Calu3 (cell line): ENCODE measurements at regions not wholly inside any gene's neighbourhood (a gene's known extent, or its start where the extent isn't known, plus 50 kb on each side); places are given as distances from the start of the nearest gene placed in this dataset.

Experiments used
- BruUV-seq: library from RNA; stranded (reverse); fragments of 400-500 nt; replicated peaks from 2 replicates; lab custom pipeline; 2021; lab: Mats Ljungman, UMichigan
- CTCF ChIA-PET: fragments of 300-600 bp; sonication (Branson Sonifier 250); formaldehyde crosslinking; loops from one replicate; lab custom pipeline; 2022; ENCODE audit warnings: antibody characterized with exemption; lab: Charles Lee
- DNase-seq: peaks from one replicate; pipeline ENCODE4 v3.0.0; 2022
- H3K27ac Mint-ChIP-seq: one replicate; pipeline ENCODE4 v1.8.0; 2022; ENCODE audit warnings: mixed read lengths; ENCODE audit not compliant: unreplicated experiment
- H3K27me3 Mint-ChIP-seq: one replicate; pipeline ENCODE4 v1.8.0; 2022; ENCODE audit warnings: mixed read lengths; ENCODE audit not compliant: unreplicated experiment
- H3K36me3 Mint-ChIP-seq: one replicate; pipeline ENCODE4 v1.8.0; 2022; ENCODE audit warnings: mild to moderate bottlenecking, moderate library complexity, mixed read lengths; ENCODE audit not compliant: insufficient read depth, unreplicated experiment
- H3K4me1 Mint-ChIP-seq: one replicate; pipeline ENCODE4 v1.8.0; 2022; ENCODE audit warnings: mild to moderate bottlenecking, low read depth, mixed read lengths; ENCODE audit not compliant: unreplicated experiment
- H3K4me3 Mint-ChIP-seq: one replicate; pipeline ENCODE4 v1.8.0; 2022; ENCODE audit warnings: mild to moderate bottlenecking, low read depth, moderate library complexity, mixed read lengths; ENCODE audit not compliant: unreplicated experiment
- H3K9me3 Mint-ChIP-seq: one replicate; pipeline ENCODE4 v1.8.0; 2022; ENCODE audit warnings: low read depth, mixed read lengths; ENCODE audit not compliant: unreplicated experiment
- intact Hi-C: fragments of 100-400 bp; cut with micrococcal nuclease; formaldehyde crosslinking; loops from one replicate; pipeline ENCODE4 v1.10.0; 2022; ENCODE audit not compliant: unreplicated experiment
- TF ChIP-seq, protein P1 (sequence below): fragments of 200-600 bp; IDR thresholded peaks from one replicate; pipeline ENCODE4 v1.8.0; 2022; ENCODE audit warnings: antibody characterized with exemption; ENCODE audit not compliant: unreplicated experiment

DNA sequence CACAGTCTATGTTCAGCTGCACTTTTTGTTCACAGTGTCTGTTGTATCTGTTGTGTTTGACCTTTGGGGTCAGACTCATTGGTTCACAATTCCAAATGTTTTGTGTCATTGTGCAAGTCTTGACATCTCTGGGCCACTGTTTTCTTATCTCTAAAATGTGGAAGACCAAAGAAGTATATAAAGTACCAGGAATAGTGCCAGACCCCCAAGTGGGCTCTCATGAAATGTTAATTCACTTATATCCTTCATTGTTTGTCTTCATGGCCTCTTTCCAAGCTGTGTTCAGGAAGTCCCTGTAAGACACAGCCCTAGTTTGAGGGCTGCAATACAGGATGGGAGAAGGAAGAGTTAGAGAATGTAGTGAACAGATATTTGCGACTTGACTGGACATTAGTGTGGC, 468.3 kb upstream of the BOD1L1 start:
- TF ChIP-seq, protein P1, sequence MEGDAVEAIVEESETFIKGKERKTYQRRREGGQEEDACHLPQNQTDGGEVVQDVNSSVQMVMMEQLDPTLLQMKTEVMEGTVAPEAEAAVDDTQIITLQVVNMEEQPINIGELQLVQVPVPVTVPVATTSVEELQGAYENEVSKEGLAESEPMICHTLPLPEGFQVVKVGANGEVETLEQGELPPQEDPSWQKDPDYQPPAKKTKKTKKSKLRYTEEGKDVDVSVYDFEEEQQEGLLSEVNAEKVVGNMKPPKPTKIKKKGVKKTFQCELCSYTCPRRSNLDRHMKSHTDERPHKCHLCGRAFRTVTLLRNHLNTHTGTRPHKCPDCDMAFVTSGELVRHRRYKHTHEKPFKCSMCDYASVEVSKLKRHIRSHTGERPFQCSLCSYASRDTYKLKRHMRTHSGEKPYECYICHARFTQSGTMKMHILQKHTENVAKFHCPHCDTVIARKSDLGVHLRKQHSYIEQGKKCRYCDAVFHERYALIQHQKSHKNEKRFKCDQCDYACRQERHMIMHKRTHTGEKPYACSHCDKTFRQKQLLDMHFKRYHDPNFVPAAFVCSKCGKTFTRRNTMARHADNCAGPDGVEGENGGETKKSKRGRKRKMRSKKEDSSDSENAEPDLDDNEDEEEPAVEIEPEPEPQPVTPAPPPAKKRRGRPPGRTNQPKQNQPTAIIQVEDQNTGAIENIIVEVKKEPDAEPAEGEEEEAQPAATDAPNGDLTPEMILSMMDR = no peak
- no TSS peak for BruUV-seq
- intact Hi-C loops = no loop called here
- CTCF ChIA-PET = no interaction called here
- Mint-ChIP-seq H3K4me3 (no peak overlapping the region), H3K27me3 (no peaks in the 10 kb centered on the region), H3K9me3 (peaks cover 2% of the 10 kb centered on the region), H3K4me1 (no peaks in the 10 kb centered on the region), H3K36me3 (no peaks in the 10 kb centered on the region), H3K27ac (no peak overlapping the region)
- no peak for DNase-seq

DNA sequence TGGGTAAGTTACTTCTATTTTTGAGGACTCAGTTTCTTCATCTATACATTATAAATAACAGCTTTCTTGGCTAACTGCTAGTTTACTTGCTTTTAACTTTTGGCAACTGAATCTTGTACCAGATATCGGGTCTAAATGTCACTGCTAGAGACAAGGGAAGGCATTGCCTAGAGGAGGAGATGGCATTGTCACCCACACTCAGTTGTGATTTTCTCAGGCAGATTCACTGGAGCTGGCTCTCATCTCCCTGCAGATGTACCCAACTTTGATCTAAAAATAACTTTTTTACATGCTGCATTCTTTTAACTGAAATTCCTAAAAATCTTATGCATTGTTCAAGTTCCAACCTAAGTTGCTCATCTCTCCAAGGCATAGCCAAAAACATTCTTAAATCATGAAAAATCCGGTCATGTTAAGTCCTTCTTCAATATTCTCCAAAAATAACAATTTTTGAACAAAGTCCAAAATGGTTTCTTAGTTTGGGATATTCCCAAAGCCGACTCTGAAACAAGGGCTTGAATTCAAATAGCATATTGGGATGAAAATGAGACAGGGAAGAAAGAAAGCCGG, 469.0 kb upstream of the BOD1L1 start:
- no peaks in the 10 kb centered on the region for H3K4me1 Mint-ChIP-seq
- H3K4me3 Mint-ChIP-seq = no peak overlapping the region
- no peak for DNase-seq
- H3K36me3 Mint-ChIP-seq = no peaks in the 10 kb centered on the region
- H3K27me3 Mint-ChIP-seq = no peaks in the 10 kb centered on the region
- H3K27ac Mint-ChIP-seq = no peak overlapping the region
- intact Hi-C loops = no loop called here
- TF ChIP-seq, protein P1 = no peak
- CTCF ChIA-PET = no interaction called here
- no TSS peak for BruUV-seq
- peaks cover 2% of the 10 kb centered on the region for H3K9me3 Mint-ChIP-seq

DNA sequence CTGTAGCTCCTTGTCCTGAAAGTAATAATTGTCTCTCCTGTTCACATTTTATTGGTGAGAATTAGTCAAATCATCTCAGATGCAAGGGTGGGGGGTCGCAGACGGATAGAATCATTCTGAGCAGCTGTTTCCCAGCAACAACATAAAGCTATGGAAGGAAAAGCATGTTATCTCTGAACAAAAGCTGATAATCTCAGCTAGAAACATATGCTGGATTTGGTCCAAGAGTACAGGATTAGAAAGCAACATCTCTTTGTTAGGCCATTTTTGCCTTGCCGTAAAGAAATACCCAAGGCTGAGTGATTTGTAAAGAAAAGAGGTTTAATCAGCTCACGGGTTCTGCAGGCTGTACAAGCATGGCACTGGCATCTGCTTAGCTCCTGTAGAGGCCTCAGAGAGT, 472.8 kb upstream of the BOD1L1 start:
- no TSS peak for BruUV-seq
- no peaks in the 10 kb centered on the region for H3K27me3 Mint-ChIP-seq

DNA sequence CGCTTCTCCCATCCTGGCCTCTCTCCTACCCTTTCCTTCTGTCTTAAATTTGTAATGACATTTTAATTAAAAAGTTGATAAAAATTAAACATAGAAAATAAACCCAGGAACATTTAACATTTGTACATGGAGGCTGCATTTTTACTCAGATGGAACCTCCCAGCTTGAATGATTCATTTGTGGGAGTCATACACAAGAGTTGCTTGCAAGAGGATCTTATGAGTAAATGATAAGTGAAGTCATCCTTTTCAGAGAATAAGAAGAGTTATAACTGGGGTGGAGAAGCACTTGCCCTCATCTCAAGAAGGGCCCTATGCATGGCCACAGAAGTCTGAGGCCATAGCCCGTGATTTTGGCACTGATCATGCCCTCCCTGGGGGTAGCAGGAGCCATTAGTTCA, 482.9 kb upstream of the BOD1L1 start:
- no TSS peak for BruUV-seq
- H3K27me3 Mint-ChIP-seq = no peaks in the 10 kb centered on the region
- intact Hi-C loops = no loop called here
- TF ChIP-seq, protein P1 = no peak
- no peak for DNase-seq
- H3K4me3 Mint-ChIP-seq = no peak overlapping the region
- no peaks in the 10 kb centered on the region for H3K9me3 Mint-ChIP-seq
- H3K27ac Mint-ChIP-seq = no peak overlapping the region
- no peaks in the 10 kb centered on the region for H3K36me3 Mint-ChIP-seq
- CTCF ChIA-PET = no interaction called here
- H3K4me1 Mint-ChIP-seq = no peaks in the 10 kb centered on the region

More for the DNA sequence above, 472.8 kb upstream of the BOD1L1 start:
- Mint-ChIP-seq H3K27ac (no peak overlapping the region), H3K4me1 (no peaks in the 10 kb centered on the region), H3K9me3 (no peaks in the 10 kb centered on the region), H3K36me3 (no peaks in the 10 kb centered on the region), H3K4me3 (no peak overlapping the region)
- no peak for DNase-seq
- TF ChIP-seq, protein P1 = no peak
- intact Hi-C loops = no loop called here
- CTCF ChIA-PET = interaction anchor here (0.6 kb wide), 1 partner anchor 67 kb away, joined by 5 read pairs; no protein-coding TSS in a partner anchor
